ENCODE measurements at regions not wholly inside any gene's neighbourhood (a gene's known extent, or its start where the extent isn't known, plus 50 kb on each side); places are given as distances from the start of the nearest gene placed in this dataset.
"Not testable (repeated sequence)": the region's sequence is repeated elsewhere in the genome, so short reads cannot be mapped to it uniquely, and the experiment has no call there.

- Histone ChIP-seq H3K27me3 (no peaks in the 10 kb centered on the region), H3K27ac (no peak overlapping the region), H3K4me3 (no peak overlapping the region), H3K4me1 (ENCODE audit: insufficient read depth) (no peaks in the 10 kb centered on the region), H3K9me3 (no peaks in the 10 kb centered on the region), H3K36me3 (no peaks in the 10 kb centered on the region)
- intact Hi-C loops (cut with DNase I) = no loop called here
- TF ChIP-seq, protein P1, sequence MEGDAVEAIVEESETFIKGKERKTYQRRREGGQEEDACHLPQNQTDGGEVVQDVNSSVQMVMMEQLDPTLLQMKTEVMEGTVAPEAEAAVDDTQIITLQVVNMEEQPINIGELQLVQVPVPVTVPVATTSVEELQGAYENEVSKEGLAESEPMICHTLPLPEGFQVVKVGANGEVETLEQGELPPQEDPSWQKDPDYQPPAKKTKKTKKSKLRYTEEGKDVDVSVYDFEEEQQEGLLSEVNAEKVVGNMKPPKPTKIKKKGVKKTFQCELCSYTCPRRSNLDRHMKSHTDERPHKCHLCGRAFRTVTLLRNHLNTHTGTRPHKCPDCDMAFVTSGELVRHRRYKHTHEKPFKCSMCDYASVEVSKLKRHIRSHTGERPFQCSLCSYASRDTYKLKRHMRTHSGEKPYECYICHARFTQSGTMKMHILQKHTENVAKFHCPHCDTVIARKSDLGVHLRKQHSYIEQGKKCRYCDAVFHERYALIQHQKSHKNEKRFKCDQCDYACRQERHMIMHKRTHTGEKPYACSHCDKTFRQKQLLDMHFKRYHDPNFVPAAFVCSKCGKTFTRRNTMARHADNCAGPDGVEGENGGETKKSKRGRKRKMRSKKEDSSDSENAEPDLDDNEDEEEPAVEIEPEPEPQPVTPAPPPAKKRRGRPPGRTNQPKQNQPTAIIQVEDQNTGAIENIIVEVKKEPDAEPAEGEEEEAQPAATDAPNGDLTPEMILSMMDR (IDR thresholded peaks at IDR 0.05) = no peak
- TF ChIP-seq POLR2A (IDR thresholded peaks at IDR 0.05) (no peak), EP300 (IDR thresholded peaks at IDR 0.05) (no peak)
- no peak for DNase-seq
- 48 to 56% (median 53%) methylated on average over 2 of the region's 2 CpGs for WGBS, 3 donors
Observed at GRCh38 chr6:27168108-27168507, 79.4 kb upstream of the PRSS16 start.

DNA sequence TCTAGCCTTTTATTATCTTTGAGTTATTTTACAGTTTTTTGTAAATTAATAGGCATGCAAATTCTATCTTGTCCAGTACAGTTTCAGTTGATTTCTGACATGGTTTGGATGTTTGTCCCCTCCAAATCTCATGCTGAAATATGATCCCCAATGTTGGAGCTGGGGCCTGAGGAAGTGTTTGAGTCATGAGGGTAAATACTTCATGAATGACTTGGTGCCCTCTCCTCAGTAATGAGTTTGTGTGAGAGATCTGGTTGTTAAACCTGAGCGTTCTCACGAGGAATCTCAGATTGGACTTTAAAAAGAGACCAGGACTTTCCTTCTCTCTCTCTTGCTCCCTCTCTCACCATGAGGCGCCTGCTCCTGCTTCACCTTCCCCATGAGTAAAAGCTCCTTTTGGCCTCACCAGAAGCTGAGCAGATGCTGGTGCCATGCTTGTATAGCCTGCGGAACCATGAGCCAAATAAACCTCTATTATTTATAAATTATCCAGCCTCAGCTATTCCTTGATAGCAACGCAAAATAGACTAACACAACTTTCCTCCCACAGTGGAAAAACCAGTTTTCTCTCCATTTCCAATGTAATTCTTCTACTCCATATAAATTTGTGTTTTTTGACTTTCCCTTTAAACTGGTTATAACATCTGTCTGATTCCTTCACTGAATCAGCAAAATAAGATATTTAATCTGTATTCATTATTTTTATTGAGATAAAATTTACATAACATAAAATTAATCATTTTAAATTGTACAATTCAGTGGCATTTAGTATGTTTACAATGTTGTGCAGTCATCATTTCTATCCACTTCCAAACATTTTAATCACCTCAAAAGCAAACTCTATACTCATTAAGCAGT, 78.7 kb upstream of the PRSS16 start:
- WGBS, 3 donors = 68% methylated on average over 5 of the region's 5 CpGs
- no peak for DNase-seq
- TF ChIP-seq EP300 (IDR thresholded peaks at IDR 0.05) (no peak), POLR2A (IDR thresholded peaks at IDR 0.05) (no peak)
- TF ChIP-seq, protein P1 (IDR thresholded peaks at IDR 0.05) = no peak
- Histone ChIP-seq H3K9me3 (no peaks in the 10 kb centered on the region), H3K27me3 (no peaks in the 10 kb centered on the region), H3K4me3 (no peak overlapping the region), H3K27ac (no peak overlapping the region), H3K4me1 (ENCODE audit: insufficient read depth) (no peaks in the 10 kb centered on the region), H3K36me3 (no peaks in the 10 kb centered on the region)
- intact Hi-C loops (cut with DNase I) = no loop called here

DNA sequence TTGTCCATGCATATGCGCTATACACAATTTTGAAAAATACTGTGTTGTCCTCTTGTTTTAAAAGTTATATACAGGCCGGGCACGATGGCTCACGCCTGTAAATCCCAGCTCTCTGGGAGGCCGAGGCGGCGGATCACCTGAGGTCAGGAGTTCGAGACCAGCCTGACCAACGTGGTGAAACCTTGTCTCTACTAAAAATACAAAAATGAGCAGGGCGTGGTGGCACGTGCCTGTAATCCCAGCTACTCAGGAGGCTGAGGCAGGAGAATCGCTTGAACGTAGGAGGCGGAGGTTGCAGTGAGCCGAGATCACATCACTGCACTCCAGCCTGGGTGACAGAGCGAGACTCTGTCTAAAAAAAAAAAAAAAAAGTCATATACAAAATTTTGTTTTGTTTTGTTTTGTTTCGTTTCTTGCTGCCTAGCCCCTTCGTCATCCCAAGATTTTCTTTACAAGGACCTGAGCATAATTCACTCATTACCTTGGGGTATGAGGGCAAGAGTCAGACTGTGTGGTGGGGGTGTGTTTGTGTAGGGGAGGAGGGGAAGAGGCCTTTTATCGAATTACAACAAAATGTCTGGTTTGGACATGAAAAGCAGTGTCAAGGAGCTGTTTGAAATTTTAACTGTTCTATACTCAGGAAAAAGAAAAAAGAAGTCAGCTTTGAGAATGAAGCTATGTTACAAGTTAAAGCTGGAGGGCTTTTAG, 74.8 kb upstream of the PRSS16 start:
- H3K27ac ChIP-seq; DNase-seq; H3K4me1 ChIP-seq (ENCODE audit: insufficient read depth); H3K9me3 ChIP-seq; H3K4me3 ChIP-seq; H3K36me3 ChIP-seq; H3K27me3 ChIP-seq: not testable (repeated sequence)
- intact Hi-C loops (cut with DNase I) = loop anchor here in 2 of 4 donors (10.0 kb wide), 2 partner anchors 302 to 332 kb away; partner anchors contain the start of gene ZNF184 (in 1 of the 2)
- 77 to 81% (median 79%) methylated on average over 19 of the region's 19 CpGs for WGBS, 3 donors

GRCh38 chr6:27173232-27173601, 74.3 kb upstream of the PRSS16 start:
- not testable (repeated sequence) for DNase-seq; H3K27ac ChIP-seq; H3K36me3 ChIP-seq; H3K9me3 ChIP-seq; H3K27me3 ChIP-seq; H3K4me3 ChIP-seq; H3K4me1 ChIP-seq (ENCODE audit: insufficient read depth)
- 77 to 84% (median 82%) methylated on average over 8 of the region's 8 CpGs for WGBS, 3 donors
- intact Hi-C loops (cut with DNase I) = loop anchor here in 2 of 4 donors (10.0 kb wide), 2 partner anchors 302 to 332 kb away; partner anchors contain the start of gene ZNF184 (in 1 of the 2)

GRCh38 chr6:27174958-27175357, 72.5 kb upstream of the PRSS16 start:
- Histone ChIP-seq H3K27me3 (no peaks in the 10 kb centered on the region), H3K4me1 (ENCODE audit: insufficient read depth) (peaks cover 2% of the 10 kb centered on the region), H3K9me3 (no peaks in the 10 kb centered on the region), H3K36me3 (no peaks in the 10 kb centered on the region), H3K4me3 (no peak overlapping the region), H3K27ac (no peak overlapping the region)
- TF ChIP-seq, protein P1 (IDR thresholded peaks at IDR 0.05) = no peak
- TF ChIP-seq EP300 (IDR thresholded peaks at IDR 0.05) = no peak
- no peak for TF ChIP-seq POLR2A (IDR thresholded peaks at IDR 0.05)
- no peak for DNase-seq
- intact Hi-C loops (cut with DNase I) = loop anchor here in 2 of 4 donors (10.0 kb wide), 2 partner anchors 300 to 330 kb away; partner anchors contain the start of gene ZNF184 (in 1 of the 2)
- 47 to 58% (median 52%) methylated on average over 6 of the region's 6 CpGs for WGBS, 3 donors

Data from ovary (tissue), 7 donors.